Endothelial cell of umbilical vein (primary cell): ENCODE measurements at regions not wholly inside any gene's neighbourhood (a gene's known extent, or its start where the extent isn't known, plus 50 kb on each side); places are given as distances from the start of the nearest gene placed in this dataset.

Source experiments
- BruUV-seq: library from RNA; stranded (reverse); fragments of 400-500 nt; replicated peaks from 2 replicates; lab custom pipeline; 2021; lab: Mats Ljungman, UMichigan
- CTCF ChIA-PET: fragments of 300-600, 350-600 bp; sonication (Branson Sonifier 250); formaldehyde crosslinking; loops from one replicate; lab custom pipeline; 2021; ENCODE audit warnings: antibody characterized with exemption, inconsistent platforms; lab: Charles Lee
- POLR2A ChIA-PET: fragments of 300-600, 350-600 bp; sonication (Branson Sonifier 250); formaldehyde crosslinking; loops from one replicate; lab custom pipeline; 2021; ENCODE audit warnings: antibody characterized with exemption, inconsistent platforms; lab: Charles Lee
- DNase-seq: peaks from one replicate; pipeline ENCODE4 v3.0.0-alpha.2; 2011; ENCODE audit warnings: low read depth, low spot score
- FAIRE-seq: peaks from 2 replicates; lab custom pipeline; 2011; peaks lifted over from hg19 to GRCh38; lab: Jason Lieb, UNC
- H2AFZ ChIP-seq: 2 replicates; pipeline ENCODE4 v1.6.0; 2012; ENCODE audit warnings: low read depth, low read length, control low read depth, inconsistent platforms
- H3K27ac ChIP-seq: 2 replicates; pipeline ENCODE4 v1.5.1; 2011; ENCODE audit warnings: low read depth, mild to moderate bottlenecking, control low read depth, low read length, moderate library complexity; ENCODE audit not compliant: insufficient read depth
- H3K27me3 ChIP-seq, 2 experiments: 2 replicates each; pipeline versions ENCODE4 v1.6.0 to v1.6.1; 2011; ENCODE audit warnings: low read length in 2 of 2, mixed read lengths in 1 of 2; ENCODE audit not compliant: control insufficient read depth in 2 of 2, insufficient read depth in 2 of 2
- H3K36me3 ChIP-seq, 2 experiments: 2 replicates in 1 of 2; 3 replicates in 1 of 2; pipeline ENCODE4 v1.5.1; 2011; ENCODE audit warnings: low read length in 2 of 2, mild to moderate bottlenecking in 1 of 2, moderate library complexity in 1 of 2; ENCODE audit not compliant: control insufficient read depth in 2 of 2, insufficient read depth in 2 of 2; ENCODE audit errors: extremely low read depth in 1 of 2
- H3K4me1 ChIP-seq: 3 replicates; pipeline ENCODE4 v1.5.1; 2011; ENCODE audit warnings: mild to moderate bottlenecking, low read length; ENCODE audit not compliant: control insufficient read depth, insufficient read depth; ENCODE audit errors: extremely low read depth
- H3K4me2 ChIP-seq: 2 replicates; pipeline ENCODE4 v1.6.1; 2011; ENCODE audit warnings: low read length, control low read depth, mixed read lengths; ENCODE audit not compliant: insufficient read depth
- H3K4me3 ChIP-seq, 3 experiments: fragments of 200-600 bp in 1 of 3; sonication (generic), shearing (Covaris generic) in 1 of 3; replicated peaks in 1 of 3; 2 replicates each; pipeline ENCODE4 v1.5.1; 2011 to 2016; ENCODE audit warnings: control low read depth in 3 of 3, low read length in 3 of 3, mild to moderate bottlenecking in 2 of 3, inconsistent platforms in 1 of 3, low read depth in 1 of 3, moderate library complexity in 1 of 3; ENCODE audit not compliant: insufficient read depth in 1 of 3
- H3K79me2 ChIP-seq: 2 replicates; pipeline ENCODE4 v1.6.0; 2012; ENCODE audit warnings: low read length, inconsistent platforms; ENCODE audit not compliant: control insufficient read depth, insufficient read depth
- H3K9ac ChIP-seq: replicated peaks from 2 replicates; pipeline ENCODE3; 2011; ENCODE audit warnings: low read length, control low read depth; ENCODE audit not compliant: insufficient read depth; ENCODE audit errors: extremely low read depth
- H3K9me1 ChIP-seq: replicated peaks from 3 replicates; pipeline ENCODE4 v1.6.0; 2011; ENCODE audit warnings: mild to moderate bottlenecking, low read length; ENCODE audit not compliant: control insufficient read depth, insufficient read depth; ENCODE audit errors: extremely low read depth
- H3K9me3 ChIP-seq: replicated peaks from 2 replicates; pipeline ENCODE4 v1.5.1; 2012; ENCODE audit warnings: low read length, inconsistent platforms; ENCODE audit not compliant: control insufficient read depth, insufficient read depth
- H4K20me1 ChIP-seq: replicated peaks from 2 replicates; pipeline ENCODE3; 2011; ENCODE audit warnings: mild to moderate bottlenecking, low read length; ENCODE audit not compliant: control insufficient read depth, insufficient read depth; ENCODE audit errors: extremely low read depth
- EZH2 ChIP-seq: IDR thresholded peaks from 2 replicates; pipeline ENCODE4 v1.6.1; 2012; ENCODE audit warnings: borderline replicate concordance, low read depth, mild to moderate bottlenecking, moderate library complexity, low read length, inconsistent platforms; ENCODE audit not compliant: severe bottlenecking
- FOS ChIP-seq: IDR thresholded peaks from 2 replicates; pipeline ENCODE4 v1.6.1; 2011; ENCODE audit warnings: mild to moderate bottlenecking, low read length, moderate library complexity, borderline replicate concordance; ENCODE audit not compliant: insufficient read depth
- GATA2 ChIP-seq: IDR thresholded peaks from 2 replicates; pipeline ENCODE4 v1.7.0; 2011; ENCODE audit warnings: low read depth, mild to moderate bottlenecking, moderate library complexity, mixed read lengths, low read length; ENCODE audit not compliant: insufficient read length, insufficient read depth
- JUN ChIP-seq: IDR thresholded peaks from 2 replicates; pipeline ENCODE4 v1.6.1; 2011; ENCODE audit warnings: borderline replicate concordance, low read depth; ENCODE audit not compliant: insufficient read length, insufficient read depth
- MYC ChIP-seq: IDR thresholded peaks from one replicate; pipeline ENCODE4 v1.6.1; 2011; ENCODE audit warnings: mild to moderate bottlenecking, low read depth, low read length
- POLR2A ChIP-seq: IDR thresholded peaks from 2 replicates; pipeline ENCODE4 v1.6.1; 2012; ENCODE audit warnings: low read depth, mild to moderate bottlenecking, control low read depth, low read length
- POLR2AphosphoS5 ChIP-seq: IDR thresholded peaks from 2 replicates; pipeline ENCODE4 v1.6.1; 2012; ENCODE audit warnings: low read depth, mild to moderate bottlenecking, control low read depth, low read length, moderate library complexity; ENCODE audit not compliant: insufficient read depth
- dilution Hi-C: fragments of 300-500 bp; cut with MboI; formaldehyde crosslinking; loops from one replicate; pipeline ENCODE4 v1.15.0; 2019; ENCODE audit warnings: low sequenced_read_pairs; ENCODE audit not compliant: extremely low pct_ligation_motif_present
- intact Hi-C: fragments of 100-400 bp; cut with micrococcal nuclease; formaldehyde crosslinking; loops from one replicate; pipeline ENCODE4 v1.10.0; 2022
- TF ChIP-seq, protein P1 (sequence below), 2 donors: IDR thresholded peaks; 1 replicate in 1 of 2; 2 replicates in 1 of 2; pipeline ENCODE4 v1.5.1; 2011; ENCODE audit warnings: low read length in 2 of 2, mild to moderate bottlenecking in 2 of 2, moderate library complexity in 2 of 2, control low read depth in 1 of 2, inconsistent platforms in 1 of 2, low read depth in 1 of 2; ENCODE audit not compliant: insufficient read depth in 1 of 2; ENCODE audit errors: extremely low read depth in 1 of 2
- TF ChIP-seq, protein P2 (sequence below): IDR thresholded peaks from 2 replicates; pipeline ENCODE4 v1.6.1; 2011; ENCODE audit not compliant: insufficient read depth, insufficient read length

DNA sequence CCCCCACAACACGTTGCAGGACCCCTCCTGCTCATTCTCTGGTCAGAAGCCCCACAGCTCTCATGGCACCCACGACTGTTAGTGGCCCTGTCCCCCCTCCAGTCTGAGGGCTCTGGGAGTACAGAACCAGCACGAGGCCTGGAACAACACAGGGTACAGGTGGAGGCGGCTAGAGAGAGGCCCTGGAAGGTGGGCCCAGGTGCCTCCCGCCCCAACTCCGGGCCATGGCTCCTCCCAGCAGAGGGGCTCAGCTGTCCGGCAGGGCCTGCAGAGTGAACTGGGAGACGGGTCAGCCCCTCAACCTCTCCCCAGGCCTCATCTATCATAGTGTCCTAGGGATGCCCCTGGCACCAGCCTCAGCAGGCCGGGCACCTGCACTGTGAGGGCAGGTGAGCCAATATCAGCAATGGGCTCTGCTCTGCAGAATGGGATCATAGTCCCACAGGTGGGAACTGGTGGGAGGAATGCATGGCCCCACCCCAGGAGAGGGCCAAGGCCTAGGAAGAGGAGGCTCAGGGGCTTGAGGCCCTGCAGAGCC, 58.6 kb downstream of the BARX1 start:
- POLR2A ChIA-PET, result no interaction called here
- intact Hi-C loops, result no loop called here
- H3K27me3 ChIP-seq, result no peaks in the 10 kb centered on the region
- no peak overlapping the region for H3K4me2 ChIP-seq
- BruUV-seq, result no TSS peak
- CTCF ChIA-PET, result no interaction called here
- no peak for DNase-seq
- no peaks in the 10 kb centered on the region for H3K79me2 ChIP-seq
- dilution Hi-C loops, result no loop called here
- H3K9ac ChIP-seq, result no peak overlapping the region
- H3K9me1 ChIP-seq, result no peaks in the 10 kb centered on the region
- H2AFZ ChIP-seq, result no peak overlapping the region
- no peaks in the 10 kb centered on the region for H3K4me1 ChIP-seq
- H3K36me3 ChIP-seq, result no peaks in the 10 kb centered on the region
- H3K27ac ChIP-seq, result no peak overlapping the region
- no peak for FAIRE-seq
- no peaks in the 10 kb centered on the region for H4K20me1 ChIP-seq
- TF ChIP-seq FOS (no peak), JUN (no peak), POLR2A (no peak), EZH2 (no peak), MYC (no peak), GATA2 (no peak), POLR2AphosphoS5 (no peak)
- TF ChIP-seq, protein P1, sequence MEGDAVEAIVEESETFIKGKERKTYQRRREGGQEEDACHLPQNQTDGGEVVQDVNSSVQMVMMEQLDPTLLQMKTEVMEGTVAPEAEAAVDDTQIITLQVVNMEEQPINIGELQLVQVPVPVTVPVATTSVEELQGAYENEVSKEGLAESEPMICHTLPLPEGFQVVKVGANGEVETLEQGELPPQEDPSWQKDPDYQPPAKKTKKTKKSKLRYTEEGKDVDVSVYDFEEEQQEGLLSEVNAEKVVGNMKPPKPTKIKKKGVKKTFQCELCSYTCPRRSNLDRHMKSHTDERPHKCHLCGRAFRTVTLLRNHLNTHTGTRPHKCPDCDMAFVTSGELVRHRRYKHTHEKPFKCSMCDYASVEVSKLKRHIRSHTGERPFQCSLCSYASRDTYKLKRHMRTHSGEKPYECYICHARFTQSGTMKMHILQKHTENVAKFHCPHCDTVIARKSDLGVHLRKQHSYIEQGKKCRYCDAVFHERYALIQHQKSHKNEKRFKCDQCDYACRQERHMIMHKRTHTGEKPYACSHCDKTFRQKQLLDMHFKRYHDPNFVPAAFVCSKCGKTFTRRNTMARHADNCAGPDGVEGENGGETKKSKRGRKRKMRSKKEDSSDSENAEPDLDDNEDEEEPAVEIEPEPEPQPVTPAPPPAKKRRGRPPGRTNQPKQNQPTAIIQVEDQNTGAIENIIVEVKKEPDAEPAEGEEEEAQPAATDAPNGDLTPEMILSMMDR (IDR thresholded peaks at IDR 0.05; ENCODE audit: extremely low read depth in 1 of 2, insufficient read depth in 1 of 2, low read depth in 1 of 2, low read length in 2 of 2), result no peak
- TF ChIP-seq, protein P2, sequence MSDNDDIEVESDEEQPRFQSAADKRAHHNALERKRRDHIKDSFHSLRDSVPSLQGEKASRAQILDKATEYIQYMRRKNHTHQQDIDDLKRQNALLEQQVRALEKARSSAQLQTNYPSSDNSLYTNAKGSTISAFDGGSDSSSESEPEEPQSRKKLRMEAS, result no peak
- H3K9me3 ChIP-seq, result no peaks in the 10 kb centered on the region
- H3K4me3 ChIP-seq, result no peak overlapping the region
